Iris pigment epithelial cell (primary cell): ENCODE measurements at regions not wholly inside any gene's neighbourhood (a gene's known extent, or its start where the extent isn't known, plus 50 kb on each side); places are given as distances from the start of the nearest gene placed in this dataset.
"Not testable (repeated sequence)": the region's sequence is repeated elsewhere in the genome, so short reads cannot be mapped to it uniquely, and the experiment has no call there.

ENCODE experiments used
- DNase-seq: peaks from one replicate; pipeline ENCODE4 v3.0.0-alpha.2; 2011; ENCODE audit warnings: low read depth

GRCh38 chr5:34555699-34556508 is 100.2 kb upstream of the RAI14 start:
- DNase-seq: no peak

GRCh38 chr5:34556509-34556782 is 99.7 kb upstream of the RAI14 start:
- DNase-seq: no peak

GRCh38 chr5:34561581-34561980 is 94.5 kb upstream of the RAI14 start:
- not testable (repeated sequence) for DNase-seq

- no peak for DNase-seq
Measured at GRCh38 chr5:34562791-34563190, 93.3 kb upstream of the RAI14 start.

- DNase-seq: no peak
Measured at GRCh38 chr5:34563269-34563668, 92.9 kb upstream of the RAI14 start.

- DNase-seq: peak; percentile 87
Measured at GRCh38 chr5:34563931-34564709, 92.0 kb upstream of the RAI14 start.

GRCh38 chr5:34564710-34565235 is 91.4 kb upstream of the RAI14 start:
- DNase-seq: no peak

- no peak for DNase-seq
Measured at GRCh38 chr5:34570143-34570542, 86.0 kb upstream of the RAI14 start.

- peak; percentile 86 for DNase-seq
Measured at GRCh38 chr5:34570721-34571676, 85.1 kb upstream of the RAI14 start.

- peak; percentile 74 for DNase-seq
Measured at GRCh38 chr5:34571677-34572041, 84.5 kb upstream of the RAI14 start.

GRCh38 chr5:34574936-34575467 is 81.1 kb upstream of the RAI14 start:
- DNase-seq: no peak

- no peak for DNase-seq
Measured at GRCh38 chr5:34576891-34577666, 79.0 kb upstream of the RAI14 start.

- no peak for DNase-seq
Measured at GRCh38 chr5:34578962-34579361, 77.2 kb upstream of the RAI14 start.

GRCh38 chr5:34580983-34581382 is 75.1 kb upstream of the RAI14 start:
- DNase-seq: peak; percentile 53

- DNase-seq: no peak
Measured at GRCh38 chr5:34582371-34582770, 73.8 kb upstream of the RAI14 start.

- DNase-seq: no peak
Measured at GRCh38 chr5:34583167-34583566, 73.0 kb upstream of the RAI14 start.

GRCh38 chr5:34584165-34584564 is 72.0 kb upstream of the RAI14 start:
- no peak for DNase-seq

GRCh38 chr5:34585601-34586104 is 70.5 kb upstream of the RAI14 start:
- peak; percentile 92 for DNase-seq

GRCh38 chr5:34586117-34586885 is 69.8 kb upstream of the RAI14 start:
- peak; percentile 99 for DNase-seq
